ENCODE measurements at regions not wholly inside any gene's neighbourhood (a gene's known extent, or its start where the extent isn't known, plus 50 kb on each side); places are given as distances from the start of the nearest gene placed in this dataset.

DNA sequence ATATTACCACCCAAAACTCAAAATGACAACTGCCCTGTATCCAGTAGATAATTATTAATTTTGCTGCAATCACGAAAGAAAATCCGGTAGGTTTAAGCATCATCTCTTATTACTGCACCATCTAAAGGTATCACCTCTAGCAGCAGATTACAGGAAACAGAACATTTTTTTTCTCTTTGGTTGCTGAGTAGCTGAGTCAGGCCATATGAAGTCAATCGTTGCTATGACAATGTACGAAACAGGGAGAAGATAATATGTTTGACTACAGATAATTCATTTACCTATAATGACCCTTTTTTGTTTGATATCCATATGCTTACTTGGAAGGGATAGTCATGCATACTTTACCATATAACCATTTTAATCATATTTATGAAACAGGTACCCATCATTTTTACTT is 831.6 kb upstream of the CHAC2 start:
- H3K4me3 ChIP-seq (ENCODE audit: low read length): no peak overlapping the region
- no peak overlapping the region for H3K27ac ChIP-seq (ENCODE audit: low read length)
- no peaks in the 10 kb centered on the region for H3K36me3 ChIP-seq (ENCODE audit: insufficient read depth, low read depth, low read length)
- no peaks in the 10 kb centered on the region for H3K4me1 ChIP-seq (ENCODE audit: insufficient read depth, low read length)
- no peaks in the 10 kb centered on the region for H3K27me3 ChIP-seq (ENCODE audit: insufficient read depth, low read length)
- H3K9ac ChIP-seq (ENCODE audit: low read depth, low read length): no peak overlapping the region
- H3K9me3 ChIP-seq (ENCODE audit: insufficient read depth, low read depth, low read length): no peaks in the 10 kb centered on the region

GRCh38 chr2:52934920-52935640 is 832.5 kb upstream of the CHAC2 start:
- Histone ChIP-seq H3K9ac (ENCODE audit: low read depth, low read length) (no peak overlapping the region), H3K27me3 (ENCODE audit: insufficient read depth, low read length) (no peaks in the 10 kb centered on the region), H3K4me1 (ENCODE audit: insufficient read depth, low read length) (no peaks in the 10 kb centered on the region), H3K27ac (ENCODE audit: low read length) (no peak overlapping the region), H3K9me3 (ENCODE audit: insufficient read depth, low read depth, low read length) (no peaks in the 10 kb centered on the region), H3K4me3 (ENCODE audit: low read length) (no peak overlapping the region), H3K36me3 (ENCODE audit: insufficient read depth, low read depth, low read length) (no peaks in the 10 kb centered on the region)

GRCh38 chr2:52934323-52934898 is 833.2 kb upstream of the CHAC2 start:
- Histone ChIP-seq H3K4me1 (ENCODE audit: insufficient read depth, low read length) (no peaks in the 10 kb centered on the region), H3K9me3 (ENCODE audit: insufficient read depth, low read depth, low read length) (peaks cover 5% of the 10 kb centered on the region; the same call in 1 of the 2 replicates), H3K27ac (ENCODE audit: low read length) (no peak overlapping the region), H3K27me3 (ENCODE audit: insufficient read depth, low read length) (no peaks in the 10 kb centered on the region), H3K36me3 (ENCODE audit: insufficient read depth, low read depth, low read length) (no peaks in the 10 kb centered on the region), H3K4me3 (ENCODE audit: low read length) (no peak overlapping the region), H3K9ac (ENCODE audit: low read depth, low read length) (no peak overlapping the region)

DNA sequence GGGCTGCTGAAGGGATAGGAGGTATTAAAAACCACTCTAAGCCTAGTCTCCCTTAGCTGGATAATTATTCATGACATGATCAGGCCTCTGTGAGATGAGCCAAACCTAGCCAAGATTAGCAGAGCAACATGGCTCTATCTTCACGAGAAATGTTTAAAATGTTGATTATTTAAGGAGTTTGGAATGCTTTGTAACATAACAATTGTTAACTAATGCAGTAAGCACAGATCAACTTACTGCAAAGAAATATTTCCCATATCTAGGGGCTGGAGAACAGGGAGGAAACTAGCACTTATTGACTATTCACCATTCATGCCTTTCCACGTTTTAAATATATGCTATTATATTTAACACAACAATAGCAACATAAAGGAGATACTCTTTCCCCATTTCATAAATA is 833.7 kb upstream of the CHAC2 start:
- Histone ChIP-seq H3K27me3 (ENCODE audit: insufficient read depth, low read length) (no peaks in the 10 kb centered on the region), H3K9me3 (ENCODE audit: insufficient read depth, low read depth, low read length) (peaks cover 7% of the 10 kb centered on the region; the same call in 1 of the 2 replicates), H3K9ac (ENCODE audit: low read depth, low read length) (no peak overlapping the region), H3K27ac (ENCODE audit: low read length) (no peak overlapping the region), H3K36me3 (ENCODE audit: insufficient read depth, low read depth, low read length) (no peaks in the 10 kb centered on the region), H3K4me3 (ENCODE audit: low read length) (no peak overlapping the region), H3K4me1 (ENCODE audit: insufficient read depth, low read length) (no peaks in the 10 kb centered on the region)

- no peaks in the 10 kb centered on the region for H3K27me3 ChIP-seq (ENCODE audit: insufficient read depth, low read length)
- H3K9ac ChIP-seq (ENCODE audit: low read depth, low read length): no peak overlapping the region
- H3K4me3 ChIP-seq (ENCODE audit: low read length): no peak overlapping the region
- no peaks in the 10 kb centered on the region for H3K36me3 ChIP-seq (ENCODE audit: insufficient read depth, low read depth, low read length)
- H3K4me1 ChIP-seq (ENCODE audit: insufficient read depth, low read length): no peaks in the 10 kb centered on the region
- H3K27ac ChIP-seq (ENCODE audit: low read length): no peak overlapping the region
- H3K9me3 ChIP-seq (ENCODE audit: insufficient read depth, low read depth, low read length): peaks cover 7% of the 10 kb centered on the region; the same call in 1 of the 2 replicates
Measured at GRCh38 chr2:52931660-52932059, 835.9 kb upstream of the CHAC2 start.

- no peak overlapping the region for H3K4me3 ChIP-seq (ENCODE audit: low read length)
- H3K27ac ChIP-seq (ENCODE audit: low read length): no peak overlapping the region
- H3K4me1 ChIP-seq (ENCODE audit: insufficient read depth, low read length): no peaks in the 10 kb centered on the region
- H3K9ac ChIP-seq (ENCODE audit: low read depth, low read length): no peak overlapping the region
- H3K36me3 ChIP-seq (ENCODE audit: insufficient read depth, low read depth, low read length): no peaks in the 10 kb centered on the region
- peaks cover 12% of the 10 kb centered on the region; the same call in 1 of the 2 replicates for H3K9me3 ChIP-seq (ENCODE audit: insufficient read depth, low read depth, low read length)
- no peaks in the 10 kb centered on the region for H3K27me3 ChIP-seq (ENCODE audit: insufficient read depth, low read length)
Measured at GRCh38 chr2:52929412-52929811, 838.2 kb upstream of the CHAC2 start.

DNA sequence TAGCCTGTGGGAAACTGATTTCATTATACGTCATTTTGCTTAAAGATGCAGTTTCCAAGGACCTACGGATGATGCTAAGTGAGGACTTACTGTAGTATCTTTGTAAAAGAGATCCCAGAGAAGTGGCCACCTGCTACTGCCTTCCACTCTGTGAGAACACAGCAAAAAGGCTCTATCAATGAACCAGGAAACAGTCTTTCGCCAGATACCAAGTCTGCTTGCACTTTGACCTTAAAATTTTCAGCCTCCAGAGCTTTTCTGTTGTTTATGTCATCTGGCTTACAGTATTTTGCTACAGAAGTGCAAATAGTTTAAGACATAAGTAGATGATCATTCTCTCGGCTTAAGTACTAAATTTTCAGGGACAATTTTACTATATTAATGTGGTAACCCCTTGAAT is 847.9 kb upstream of the CHAC2 start:
- Histone ChIP-seq H3K27ac (ENCODE audit: low read length) (no peak overlapping the region), H3K9ac (ENCODE audit: low read depth, low read length) (no peak overlapping the region), H3K4me1 (ENCODE audit: insufficient read depth, low read length) (no peaks in the 10 kb centered on the region), H3K9me3 (ENCODE audit: insufficient read depth, low read depth, low read length) (no peaks in the 10 kb centered on the region), H3K27me3 (ENCODE audit: insufficient read depth, low read length) (no peaks in the 10 kb centered on the region), H3K36me3 (ENCODE audit: insufficient read depth, low read depth, low read length) (no peaks in the 10 kb centered on the region), H3K4me3 (ENCODE audit: low read length) (no peak overlapping the region)

GRCh38 chr2:52918551-52918950 is 849.1 kb upstream of the CHAC2 start:
- Histone ChIP-seq H3K9ac (ENCODE audit: low read depth, low read length) (no peak overlapping the region), H3K36me3 (ENCODE audit: insufficient read depth, low read depth, low read length) (no peaks in the 10 kb centered on the region), H3K9me3 (ENCODE audit: insufficient read depth, low read depth, low read length) (no peaks in the 10 kb centered on the region), H3K4me3 (ENCODE audit: low read length) (no peak overlapping the region), H3K27me3 (ENCODE audit: insufficient read depth, low read length) (no peaks in the 10 kb centered on the region), H3K4me1 (ENCODE audit: insufficient read depth, low read length) (no peaks in the 10 kb centered on the region), H3K27ac (ENCODE audit: low read length) (no peak overlapping the region)

DNA sequence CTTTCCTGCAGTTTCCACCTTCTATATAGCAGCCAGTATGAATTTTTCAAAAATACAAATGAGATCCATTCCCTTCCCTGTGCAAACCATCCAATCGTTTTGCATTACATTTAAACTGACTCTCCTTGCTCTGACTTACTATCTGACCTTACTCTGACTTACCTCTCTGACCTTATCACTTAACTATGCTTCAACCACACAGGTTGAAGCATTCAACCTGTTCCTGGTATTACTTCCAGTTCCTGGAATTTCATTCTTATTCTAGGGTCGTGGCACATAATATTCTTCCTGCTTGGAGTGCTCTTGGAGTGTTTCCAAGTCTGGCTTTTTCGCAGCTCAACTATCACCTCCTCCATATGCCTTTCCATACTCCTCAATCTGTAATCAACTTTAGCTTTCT is 850.6 kb upstream of the CHAC2 start:
- no peaks in the 10 kb centered on the region for H3K27me3 ChIP-seq (ENCODE audit: insufficient read depth, low read length)
- H3K27ac ChIP-seq (ENCODE audit: low read length): no peak overlapping the region
- H3K4me3 ChIP-seq (ENCODE audit: low read length): no peak overlapping the region
- no peaks in the 10 kb centered on the region for H3K4me1 ChIP-seq (ENCODE audit: insufficient read depth, low read length)
- H3K9ac ChIP-seq (ENCODE audit: low read depth, low read length): no peak overlapping the region
- no peaks in the 10 kb centered on the region for H3K9me3 ChIP-seq (ENCODE audit: insufficient read depth, low read depth, low read length)
- H3K36me3 ChIP-seq (ENCODE audit: insufficient read depth, low read depth, low read length): no peaks in the 10 kb centered on the region

DNA sequence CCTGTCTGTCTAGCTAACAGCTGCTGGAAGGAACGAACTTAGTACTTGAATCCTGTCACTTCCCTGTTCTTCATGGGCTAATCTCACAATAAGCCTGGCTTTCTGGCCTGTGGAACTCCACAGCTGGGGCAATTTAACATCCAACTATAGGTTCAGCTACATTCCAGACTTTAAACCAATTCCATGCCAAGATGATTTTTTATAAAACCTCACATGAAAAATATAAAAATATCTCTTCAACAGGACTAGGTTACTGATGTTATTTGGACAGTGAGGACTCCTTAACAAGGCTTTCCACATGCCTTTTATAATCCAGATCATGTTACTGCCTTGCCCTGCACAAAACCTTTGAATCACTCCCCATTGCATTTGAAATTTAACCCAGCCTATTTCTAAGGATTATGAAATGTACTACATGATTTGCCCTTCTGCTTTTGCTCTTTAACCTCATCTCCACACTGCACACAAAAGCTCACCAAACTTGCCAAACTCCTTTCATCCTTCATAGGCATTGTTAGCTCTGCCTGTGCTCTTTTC is 863.2 kb upstream of the CHAC2 start:
- no peak overlapping the region for H3K27ac ChIP-seq (ENCODE audit: low read length)
- no peaks in the 10 kb centered on the region for H3K4me1 ChIP-seq (ENCODE audit: insufficient read depth, low read length)
- no peaks in the 10 kb centered on the region for H3K36me3 ChIP-seq (ENCODE audit: insufficient read depth, low read depth, low read length)
- H3K9ac ChIP-seq (ENCODE audit: low read depth, low read length): no peak overlapping the region
- no peaks in the 10 kb centered on the region for H3K27me3 ChIP-seq (ENCODE audit: insufficient read depth, low read length)
- H3K4me3 ChIP-seq (ENCODE audit: low read length): no peak overlapping the region
- peaks cover 12% of the 10 kb centered on the region; the same call in 1 of the 2 replicates for H3K9me3 ChIP-seq (ENCODE audit: insufficient read depth, low read depth, low read length)

DNA sequence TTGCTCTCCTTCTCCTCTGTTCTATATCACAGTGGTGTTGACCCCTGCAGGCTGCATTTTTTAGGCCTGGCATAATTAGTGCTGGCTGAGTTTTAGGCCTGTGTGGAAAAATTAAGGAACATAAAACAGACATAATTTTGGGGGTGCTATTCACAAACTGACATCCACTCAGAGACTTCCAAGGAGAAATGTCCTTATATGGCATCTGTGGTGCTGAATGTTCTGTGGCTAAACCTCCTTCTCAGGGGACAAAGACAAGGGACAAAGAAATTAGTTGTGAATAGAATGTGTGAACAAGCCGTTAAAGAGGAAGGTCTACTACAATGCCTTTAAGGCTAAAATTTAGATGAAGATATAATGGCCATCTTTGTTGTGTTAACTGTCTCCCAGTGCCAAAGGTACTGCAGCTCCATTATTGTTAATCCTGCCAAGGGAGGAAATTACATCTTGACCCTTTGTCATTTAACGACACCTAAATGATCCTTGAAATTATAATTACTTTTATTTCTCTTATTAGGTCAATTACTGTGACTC is 870.0 kb upstream of the CHAC2 start:
- no peaks in the 10 kb centered on the region for H3K27me3 ChIP-seq (ENCODE audit: insufficient read depth, low read length)
- no peaks in the 10 kb centered on the region for H3K4me1 ChIP-seq (ENCODE audit: insufficient read depth, low read length)
- no peak overlapping the region for H3K27ac ChIP-seq (ENCODE audit: low read length)
- H3K4me3 ChIP-seq (ENCODE audit: low read length): no peak overlapping the region
- H3K9me3 ChIP-seq (ENCODE audit: insufficient read depth, low read depth, low read length): peaks cover 28% of the 10 kb centered on the region; the same call in 1 of the 2 replicates
- no peaks in the 10 kb centered on the region for H3K36me3 ChIP-seq (ENCODE audit: insufficient read depth, low read depth, low read length)
- H3K9ac ChIP-seq (ENCODE audit: low read depth, low read length): no peak overlapping the region
